HG02973 (cell line): ENCODE measurements at regions not wholly inside any gene's neighbourhood (a gene's known extent, or its start where the extent isn't known, plus 50 kb on each side); places are given as distances from the start of the nearest gene placed in this dataset.

Experiments
- ATAC-seq: cut with Tn5 transposase; IDR thresholded peaks from one replicate; pipeline ENCODE4 v1.9.1; 2021; ENCODE audit warnings: moderate library complexity; ENCODE audit not compliant: unreplicated experiment

DNA sequence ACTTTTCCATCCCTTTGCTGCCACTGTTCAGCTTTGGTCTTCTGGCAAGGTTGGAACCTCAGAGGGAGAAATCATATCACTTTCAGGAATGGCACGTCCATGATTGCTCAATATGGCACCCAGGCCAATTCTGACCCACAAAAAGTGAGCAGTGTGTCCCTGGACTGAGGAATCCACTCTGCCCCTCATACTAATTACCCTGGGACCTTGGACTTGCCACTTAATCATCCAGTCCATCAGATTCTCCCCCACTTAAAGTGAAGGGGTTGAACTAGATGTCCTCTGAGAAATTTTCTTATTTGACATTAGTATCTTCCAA lies 449.3 kb upstream of the CITED2 start:
- ATAC-seq = no peak

DNA sequence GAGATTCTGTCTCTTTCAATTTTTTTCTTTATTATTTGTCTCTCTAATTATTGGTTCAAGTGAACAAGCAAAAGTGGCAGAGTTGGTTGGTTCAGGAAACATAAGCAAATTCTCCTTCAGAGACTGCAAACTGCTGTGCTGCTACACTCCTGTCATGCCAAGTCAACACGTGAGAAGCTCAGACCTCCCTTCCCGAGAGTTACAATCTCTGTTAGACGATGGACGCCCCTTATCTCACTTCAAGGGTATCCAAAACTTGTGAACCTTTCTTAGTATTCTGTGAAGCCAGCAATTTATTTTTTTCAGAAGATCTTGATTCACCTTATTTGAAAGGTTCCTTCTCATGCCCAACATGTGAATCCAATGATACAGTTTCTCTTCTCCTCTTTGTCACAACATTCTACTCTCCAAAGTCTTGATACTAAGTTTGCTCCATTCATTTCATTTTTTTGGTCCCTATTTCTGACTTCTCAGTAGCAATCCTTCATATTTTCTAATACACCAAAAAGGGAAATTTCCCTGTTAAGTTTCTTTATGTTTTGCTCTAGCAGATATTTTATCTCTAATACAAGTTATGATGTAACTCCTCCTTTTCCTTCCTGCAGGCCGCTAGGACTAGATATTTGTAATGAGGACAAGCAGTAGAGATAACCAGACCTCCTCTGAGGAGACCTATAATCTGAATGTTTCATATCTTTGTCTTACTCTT lies 448.8 kb upstream of the CITED2 start:
- no peak for ATAC-seq

GRCh38 chr6:139821676-139822223 lies 447.3 kb upstream of the CITED2 start:
- no peak for ATAC-seq

- no peak for ATAC-seq
Observed at GRCh38 chr6:139820210-139820609, 445.8 kb upstream of the CITED2 start.

GRCh38 chr6:139819776-139820175 lies 445.3 kb upstream of the CITED2 start:
- no peak for ATAC-seq

DNA sequence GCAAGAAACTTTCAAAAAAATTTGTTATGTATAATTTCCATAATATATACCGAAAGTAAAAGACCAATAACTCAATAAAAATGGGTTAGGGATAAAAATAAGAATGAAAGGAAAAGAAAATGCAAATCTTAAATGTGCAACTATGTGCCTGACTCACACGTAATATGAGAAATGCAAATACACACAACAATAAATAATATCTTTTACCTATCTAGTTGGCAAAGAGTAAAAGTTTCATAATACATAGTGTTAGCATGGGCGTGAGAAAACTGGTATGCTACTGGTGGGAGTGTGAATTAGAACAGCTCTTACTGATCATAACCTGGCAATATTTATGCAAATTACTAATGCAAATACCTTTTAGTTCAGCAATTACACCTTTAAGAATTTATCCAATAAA lies 438.5 kb upstream of the CITED2 start:
- ATAC-seq = no peak

DNA sequence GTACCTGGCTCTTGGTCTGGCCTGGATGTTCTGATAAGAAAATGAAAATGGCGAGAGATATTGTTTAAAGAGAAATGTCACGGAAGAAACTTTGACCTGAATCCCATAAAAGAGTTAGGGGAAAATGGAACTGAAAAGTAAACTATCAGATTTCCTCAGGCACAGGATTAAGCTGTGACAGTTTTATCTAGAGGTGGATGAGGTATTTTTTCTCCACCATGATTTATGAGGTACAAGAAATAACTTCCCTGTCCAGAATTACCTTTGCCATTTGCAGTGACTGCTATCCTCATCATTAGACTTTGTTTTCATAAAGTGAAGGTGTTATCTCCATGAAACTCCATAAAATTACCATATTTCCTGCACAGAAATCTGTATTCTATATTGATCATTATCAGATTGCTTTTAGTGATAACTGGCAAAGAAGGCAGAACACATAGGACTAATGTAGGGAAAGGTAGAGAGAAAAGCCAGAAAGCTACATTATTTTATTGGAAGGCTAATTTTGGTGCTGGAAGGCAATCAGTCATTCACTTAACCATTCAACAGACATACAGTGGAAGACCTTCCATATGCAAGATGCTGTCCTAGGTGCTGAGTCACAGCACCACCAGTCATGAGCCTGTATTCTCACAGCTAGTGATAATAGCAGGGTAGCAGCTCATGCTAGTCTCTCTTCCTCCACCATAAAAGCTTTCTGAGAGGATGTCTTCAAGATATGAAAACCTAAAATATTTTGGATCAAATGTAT lies 427.3 kb upstream of the CITED2 start:
- ATAC-seq = no peak

- ATAC-seq = peak; percentile 93
Observed at GRCh38 chr6:139800837-139801236, 426.4 kb upstream of the CITED2 start.

GRCh38 chr6:139790527-139790926 lies 416.1 kb upstream of the CITED2 start:
- no peak for ATAC-seq

- no peak for ATAC-seq
Observed at GRCh38 chr6:139784222-139784769, 409.8 kb upstream of the CITED2 start.

DNA sequence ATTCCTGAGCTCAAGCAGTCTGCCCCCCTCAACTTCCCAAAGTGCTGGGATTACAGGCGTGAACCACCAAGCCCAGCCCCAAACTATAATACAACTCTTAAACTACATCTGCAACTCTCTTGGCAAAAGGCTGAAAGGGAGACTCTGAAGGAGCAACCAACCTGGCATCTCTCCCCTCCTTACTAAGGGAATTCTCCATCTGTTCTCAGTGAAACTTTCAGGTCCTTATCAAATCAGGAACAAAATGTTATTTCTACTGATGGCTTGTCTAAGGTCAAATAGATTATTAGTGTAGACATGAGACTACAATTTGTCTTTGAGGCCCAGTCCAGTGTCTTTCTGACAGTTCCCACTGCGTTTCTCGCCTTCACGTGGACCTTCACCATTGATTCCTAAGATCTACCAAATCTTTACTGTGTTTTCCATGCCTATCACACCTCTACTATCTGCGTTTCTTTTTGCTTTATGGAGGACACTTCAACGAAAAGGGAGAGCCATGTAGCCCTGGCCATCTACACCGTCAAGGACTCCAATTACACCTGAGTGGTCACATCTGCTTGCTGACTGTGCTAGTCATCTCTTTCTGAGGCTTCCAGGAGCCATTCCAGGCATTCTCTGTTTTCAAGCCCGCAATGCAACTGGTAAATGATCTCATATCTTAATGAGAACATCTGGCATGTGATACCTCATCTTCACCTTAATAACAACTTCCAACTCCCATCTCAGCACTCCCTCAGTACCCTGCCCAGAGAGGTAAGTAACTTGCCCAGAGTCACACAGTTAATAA lies 405.7 kb upstream of the CITED2 start:
- ATAC-seq = no peak

- no peak for ATAC-seq
Observed at GRCh38 chr6:139778688-139779087, 404.2 kb upstream of the CITED2 start.

GRCh38 chr6:139778106-139778505 lies 403.7 kb upstream of the CITED2 start:
- no peak for ATAC-seq

DNA sequence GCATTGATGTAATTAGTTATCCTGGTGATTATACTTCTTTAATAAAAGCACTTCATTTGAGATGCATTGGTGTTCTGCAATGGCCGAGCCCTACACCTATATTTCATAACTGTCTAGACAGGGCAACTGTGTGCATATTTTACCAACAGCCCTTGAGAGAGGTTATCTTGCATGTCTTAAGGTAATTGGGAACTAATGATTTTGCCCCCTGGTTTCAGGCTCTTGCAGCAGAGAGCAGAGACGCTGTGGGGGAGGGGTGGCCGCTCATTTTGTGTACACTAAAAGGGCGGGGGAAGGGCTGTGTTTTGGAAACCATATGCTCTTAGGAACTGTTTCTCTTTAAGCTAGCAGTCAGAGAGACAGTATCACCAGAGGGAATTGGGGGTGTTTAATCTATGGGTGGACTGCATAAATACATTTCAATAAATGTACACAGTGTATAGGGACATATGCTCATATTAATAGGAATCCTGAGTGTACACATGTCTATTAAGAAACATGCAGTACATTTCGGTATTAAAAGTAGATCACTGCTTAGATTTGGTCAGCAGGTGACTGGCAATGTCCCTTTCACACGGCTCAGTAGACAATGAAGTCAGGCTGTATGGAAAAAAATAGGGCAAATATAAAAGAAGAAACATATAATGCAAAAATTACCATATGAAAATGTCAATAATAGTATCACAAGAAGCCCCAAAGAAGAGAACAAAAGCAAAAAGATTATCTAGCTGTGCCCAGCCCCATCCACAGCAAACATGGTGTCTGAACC lies 402.9 kb upstream of the CITED2 start:
- ATAC-seq = no peak

DNA sequence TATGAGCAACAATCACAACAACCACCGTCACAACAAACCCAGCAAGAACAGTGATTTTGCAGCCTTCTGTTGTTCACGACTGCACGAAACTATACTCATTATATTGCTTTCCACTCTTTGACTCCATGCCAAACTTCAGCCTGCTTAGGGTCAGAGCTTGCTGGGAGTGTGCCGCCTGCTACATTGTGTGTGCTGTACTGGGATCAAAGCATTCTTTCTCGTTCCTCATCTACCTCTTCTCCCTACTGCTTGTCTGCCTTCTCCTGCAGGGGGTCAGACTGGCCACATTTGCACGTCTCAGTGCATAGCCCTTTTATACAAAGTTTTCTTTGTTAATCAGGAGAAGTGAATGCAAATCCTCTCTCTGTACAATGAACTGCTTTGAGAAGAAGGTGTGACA lies 401.6 kb upstream of the CITED2 start:
- ATAC-seq = no peak

DNA sequence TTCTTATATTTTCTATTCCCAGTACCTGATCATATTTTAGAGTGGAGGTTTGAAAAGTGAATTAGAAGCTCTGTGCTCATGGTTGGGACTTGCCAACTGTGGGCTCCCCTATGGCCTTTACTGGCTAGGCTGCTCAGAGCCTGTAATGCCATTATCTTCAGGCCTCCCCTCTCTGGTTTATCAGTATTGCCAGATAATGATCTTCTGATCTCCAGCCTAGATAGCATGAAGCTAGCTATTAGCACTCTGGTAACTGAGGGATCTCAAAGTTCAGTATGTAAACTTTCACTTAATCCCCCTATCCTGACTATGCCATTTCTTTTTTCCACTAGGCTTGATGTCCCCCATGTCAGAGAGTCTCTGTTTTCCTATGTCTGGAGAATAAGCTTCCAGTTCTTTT lies 393.7 kb upstream of the CITED2 start:
- no peak for ATAC-seq

GRCh38 chr6:139766796-139767195 lies 392.3 kb upstream of the CITED2 start:
- no peak for ATAC-seq

DNA sequence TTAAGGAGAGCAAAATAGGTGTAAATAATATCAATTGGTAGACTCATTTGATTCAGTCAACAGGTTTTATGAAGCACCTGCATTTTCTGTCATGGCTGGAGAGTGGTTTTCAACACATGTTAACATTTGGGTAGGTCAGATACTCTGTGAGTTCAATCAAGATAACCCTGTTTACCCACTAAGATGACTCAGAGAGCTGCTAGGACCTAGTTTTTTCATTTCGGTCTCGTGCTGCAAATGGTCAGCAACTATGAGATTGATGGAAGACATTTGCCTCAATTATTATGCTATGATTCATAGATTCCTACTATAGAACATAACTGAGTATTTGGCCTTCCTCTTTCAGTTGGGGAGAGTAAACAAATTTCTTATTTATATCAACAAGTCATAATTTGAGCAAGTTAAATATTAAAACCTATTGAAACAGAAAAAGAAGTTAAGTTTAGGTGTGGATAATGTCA lies 391.4 kb upstream of the CITED2 start:
- ATAC-seq = no peak

- peak; percentile 88 for ATAC-seq
Observed at GRCh38 chr6:139764498-139764986, 390.1 kb upstream of the CITED2 start.

DNA sequence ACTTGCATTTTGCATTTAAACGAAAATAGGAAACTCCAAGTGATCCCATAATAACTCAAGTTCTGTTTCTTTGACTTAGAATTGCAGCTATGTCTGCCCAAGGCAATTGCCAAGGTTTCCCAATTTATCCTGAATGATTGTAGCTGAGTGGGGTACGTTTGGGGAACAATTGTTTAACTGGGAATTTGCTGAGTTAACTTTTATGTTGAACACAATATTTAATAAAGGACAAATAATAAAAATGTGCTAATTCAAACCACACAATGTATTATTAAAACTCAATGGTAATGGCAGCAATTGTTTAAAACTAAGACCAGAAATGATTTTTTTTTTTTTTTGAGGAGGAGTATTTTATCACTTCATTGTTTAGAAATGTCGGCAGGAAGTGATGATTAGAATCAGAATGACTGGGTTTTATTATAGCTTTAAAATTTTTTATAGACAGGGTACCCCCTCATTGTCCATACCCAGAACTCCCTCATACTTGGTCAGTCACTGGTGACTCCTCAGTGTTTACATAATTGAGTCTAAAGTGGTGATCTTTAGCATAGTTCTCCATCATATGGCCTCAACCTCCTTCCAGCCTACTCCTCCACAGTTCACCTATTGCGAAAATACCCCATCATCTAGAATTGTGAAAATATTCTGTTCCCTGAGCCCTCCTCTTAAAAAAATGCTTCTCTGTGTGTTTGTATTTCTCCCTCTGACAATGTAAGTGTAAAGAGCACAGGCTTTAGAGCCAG lies 389.2 kb upstream of the CITED2 start:
- no peak for ATAC-seq
